ENCODE measurements at regions not wholly inside any gene's neighbourhood (a gene's known extent, or its start where the extent isn't known, plus 50 kb on each side); places are given as distances from the start of the nearest gene placed in this dataset.

- intact Hi-C loops (cut with micrococcal nuclease), result no loop called here
- Histone ChIP-seq H3K9ac (ENCODE audit: low read length) (no peak overlapping the region), H2AFZ (ENCODE audit: insufficient read depth, low read depth, low read length, poor library complexity, severe bottlenecking) (no peak overlapping the region), H3K4me1 (ENCODE audit: control insufficient read depth in 2 of 2, insufficient read depth in 2 of 2, low read length in 2 of 2) (no peaks in the 10 kb centered on the region), H3K4me3 (ENCODE audit: control extremely low read depth in 1 of 5, extremely low read depth in 1 of 5, insufficient read depth in 1 of 5, low read depth in 2 of 5, low read length in 4 of 5) (no peak overlapping the region), H3K4me2 (replicated peaks; ENCODE audit: low read depth, low read length, poor library complexity, severe bottlenecking) (no peak overlapping the region), H3K9me3 (ENCODE audit: control extremely low read depth in 1 of 3, control insufficient read depth in 2 of 3, insufficient read depth in 1 of 3, low read length in 2 of 3) (peaks cover 0 to 7% (median 6%) of the 10 kb centered on the region in 3 donors), H4K20me1 (ENCODE audit: control insufficient read depth, insufficient read depth, low read length, poor library complexity, severe bottlenecking) (no peaks in the 10 kb centered on the region), H3K27me3 (replicated peaks in 1 of 4; ENCODE audit: control extremely low read depth in 1 of 4, control insufficient read depth in 3 of 4, insufficient read depth in 4 of 4, low read length in 3 of 4) (no peaks in the 10 kb centered on the region), H3K79me2 (ENCODE audit: control insufficient read depth, insufficient read depth, low read length) (no peaks in the 10 kb centered on the region), H3K27ac (ENCODE audit: low read length in 2 of 2) (no peak overlapping the region), H3K36me3 (replicated peaks in 1 of 2; ENCODE audit: control extremely low read depth in 1 of 2, control insufficient read depth in 1 of 2, extremely low read depth in 1 of 2, insufficient read depth in 2 of 2, low read length in 1 of 2) (no peaks in the 10 kb centered on the region)
- Mint-ChIP-seq H3K4me1 (no peaks in the 10 kb centered on the region), H3K27me3 (no peaks in the 10 kb centered on the region), H3K27ac (no peak overlapping the region), H3K4me3 (no peak overlapping the region), H3K9me3 (ENCODE audit: insufficient read depth) (peaks cover 3% of the 10 kb centered on the region)
- ChIA-PET POLR2A (no interaction called here), CTCF (no interaction called here)
- 79% methylated on average over 5 of the region's 5 CpGs for WGBS (ENCODE audit: insufficient coverage)
- no peak for DNase-seq
- ATAC-seq (ENCODE audit: low read depth), result no peak
- no peak for TF ChIP-seq CTCF (IDR thresholded peaks at IDR 0.05)
- no peak for TF ChIP-seq EZH2 (IDR thresholded peaks at IDR 0.05; ENCODE audit: borderline replicate concordance, insufficient read depth, low read depth, low read length, poor library complexity, severe bottlenecking)
Observed at GRCh38 chr9:108694170-108694569, 161.6 kb downstream of the ACTL7B start.

DNA sequence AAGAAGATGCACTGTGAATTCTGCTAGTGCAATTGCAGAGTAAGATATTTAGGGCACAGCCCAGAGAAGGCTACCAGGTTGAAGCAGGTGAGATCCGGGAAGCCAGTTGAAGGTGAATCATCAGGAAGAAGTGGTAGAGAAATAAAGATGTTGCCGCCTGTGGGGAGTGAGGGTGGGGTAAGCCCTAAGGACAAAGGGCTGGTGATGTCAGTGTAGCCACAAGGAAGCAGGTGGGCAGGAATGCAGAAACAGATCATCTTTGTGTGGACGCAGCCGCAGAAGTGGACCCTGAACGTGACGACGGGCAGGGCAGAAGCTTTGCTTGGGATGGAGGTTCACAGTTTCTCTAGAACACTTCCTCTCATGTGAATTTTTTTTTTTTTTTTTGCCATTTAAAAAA is 164.2 kb downstream of the ACTL7B start:
- Histone ChIP-seq H2AFZ (ENCODE audit: insufficient read depth, low read depth, low read length, poor library complexity, severe bottlenecking) (no peak overlapping the region), H4K20me1 (ENCODE audit: control insufficient read depth, insufficient read depth, low read length, poor library complexity, severe bottlenecking) (no peaks in the 10 kb centered on the region), H3K27ac (ENCODE audit: low read length in 2 of 2) (no peak overlapping the region), H3K9ac (ENCODE audit: low read length) (no peak overlapping the region), H3K4me2 (replicated peaks; ENCODE audit: low read depth, low read length, poor library complexity, severe bottlenecking) (no peak overlapping the region), H3K9me3 (ENCODE audit: control extremely low read depth in 1 of 3, control insufficient read depth in 2 of 3, insufficient read depth in 1 of 3, low read length in 2 of 3) (peaks cover 0 to 11% (median 6%) of the 10 kb centered on the region in 3 donors), H3K27me3 (replicated peaks in 1 of 4; ENCODE audit: control extremely low read depth in 1 of 4, control insufficient read depth in 3 of 4, insufficient read depth in 4 of 4, low read length in 3 of 4) (no peaks in the 10 kb centered on the region), H3K4me3 (ENCODE audit: control extremely low read depth in 1 of 5, extremely low read depth in 1 of 5, insufficient read depth in 1 of 5, low read depth in 2 of 5, low read length in 4 of 5) (no peak overlapping the region), H3K36me3 (replicated peaks in 1 of 2; ENCODE audit: control extremely low read depth in 1 of 2, control insufficient read depth in 1 of 2, extremely low read depth in 1 of 2, insufficient read depth in 2 of 2, low read length in 1 of 2) (no peaks in the 10 kb centered on the region), H3K4me1 (ENCODE audit: control insufficient read depth in 2 of 2, insufficient read depth in 2 of 2, low read length in 2 of 2) (no peaks in the 10 kb centered on the region), H3K79me2 (ENCODE audit: control insufficient read depth, insufficient read depth, low read length) (no peaks in the 10 kb centered on the region)
- H3K9me3 Mint-ChIP-seq (ENCODE audit: insufficient read depth), result peaks cover 3% of the 10 kb centered on the region
- no peak overlapping the region for H3K27ac Mint-ChIP-seq
- no peak overlapping the region for H3K4me3 Mint-ChIP-seq
- WGBS (ENCODE audit: insufficient coverage), result 100% methylated on average over 4 of the region's 7 CpGs
- POLR2A ChIA-PET, result no interaction called here
- no peaks in the 10 kb centered on the region for H3K27me3 Mint-ChIP-seq
- CTCF ChIA-PET, result no interaction called here
- DNase-seq (no peak), ATAC-seq (ENCODE audit: low read depth) (no peak)
- intact Hi-C loops (cut with micrococcal nuclease), result no loop called here
- TF ChIP-seq EZH2 (IDR thresholded peaks at IDR 0.05; ENCODE audit: borderline replicate concordance, insufficient read depth, low read depth, low read length, poor library complexity, severe bottlenecking), result no peak
- H3K4me1 Mint-ChIP-seq, result no peaks in the 10 kb centered on the region

All from B cell (primary cell).